NB4 (cell line): ENCODE measurements at regions not wholly inside any gene's neighbourhood (a gene's known extent, or its start where the extent isn't known, plus 50 kb on each side); places are given as distances from the start of the nearest gene placed in this dataset.

Source experiments
- DNase-seq: peaks from one replicate; pipeline ENCODE4 v3.0.0; 2010; ENCODE audit warnings: low read depth
- H3K4me3 ChIP-seq: one replicate; pipeline ENCODE4 v1.5.1; 2011; ENCODE audit warnings: mild to moderate bottlenecking, low read depth, low read length, moderate library complexity
- MYC ChIP-seq: IDR thresholded peaks from 2 replicates; pipeline ENCODE4 v1.6.1; 2011; ENCODE audit warnings: low read depth, low read length
- POLR2A ChIP-seq: IDR thresholded peaks from 2 replicates; pipeline ENCODE4 v1.6.1; 2011; ENCODE audit warnings: mild to moderate bottlenecking; ENCODE audit not compliant: insufficient read length; ENCODE audit errors: extremely low read depth
- TF ChIP-seq, protein P1 (sequence below): IDR thresholded peaks from one replicate; pipeline ENCODE4 v1.5.1; 2012; ENCODE audit warnings: low read depth, low read length
- TF ChIP-seq, protein P2 (sequence below): IDR thresholded peaks from 2 replicates; pipeline ENCODE4 v1.6.1; 2011; ENCODE audit warnings: low read depth, low read length

DNA sequence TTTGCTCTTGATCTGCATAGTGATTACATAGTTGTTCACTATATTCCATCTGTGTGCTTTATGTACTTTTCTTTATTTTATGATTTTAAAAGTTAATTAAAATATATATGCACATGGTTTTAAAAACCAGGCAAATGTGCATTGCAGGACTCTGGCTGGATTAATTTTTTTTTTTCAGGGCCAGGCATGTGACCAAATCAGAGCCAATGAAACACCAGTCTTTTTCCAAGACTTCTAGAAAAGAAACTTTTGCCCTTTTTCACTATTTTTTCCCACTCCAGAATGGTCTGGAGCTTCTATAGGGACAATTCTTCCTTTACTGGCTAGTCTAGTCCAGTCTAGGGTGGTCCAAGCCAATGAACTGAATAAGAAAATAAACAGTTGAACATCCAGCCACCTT, 198.1 kb upstream of the FBXO11 start:
- no peak overlapping the region for H3K4me3 ChIP-seq
- DNase-seq = no peak
- TF ChIP-seq, protein P1, sequence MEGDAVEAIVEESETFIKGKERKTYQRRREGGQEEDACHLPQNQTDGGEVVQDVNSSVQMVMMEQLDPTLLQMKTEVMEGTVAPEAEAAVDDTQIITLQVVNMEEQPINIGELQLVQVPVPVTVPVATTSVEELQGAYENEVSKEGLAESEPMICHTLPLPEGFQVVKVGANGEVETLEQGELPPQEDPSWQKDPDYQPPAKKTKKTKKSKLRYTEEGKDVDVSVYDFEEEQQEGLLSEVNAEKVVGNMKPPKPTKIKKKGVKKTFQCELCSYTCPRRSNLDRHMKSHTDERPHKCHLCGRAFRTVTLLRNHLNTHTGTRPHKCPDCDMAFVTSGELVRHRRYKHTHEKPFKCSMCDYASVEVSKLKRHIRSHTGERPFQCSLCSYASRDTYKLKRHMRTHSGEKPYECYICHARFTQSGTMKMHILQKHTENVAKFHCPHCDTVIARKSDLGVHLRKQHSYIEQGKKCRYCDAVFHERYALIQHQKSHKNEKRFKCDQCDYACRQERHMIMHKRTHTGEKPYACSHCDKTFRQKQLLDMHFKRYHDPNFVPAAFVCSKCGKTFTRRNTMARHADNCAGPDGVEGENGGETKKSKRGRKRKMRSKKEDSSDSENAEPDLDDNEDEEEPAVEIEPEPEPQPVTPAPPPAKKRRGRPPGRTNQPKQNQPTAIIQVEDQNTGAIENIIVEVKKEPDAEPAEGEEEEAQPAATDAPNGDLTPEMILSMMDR = no peak
- TF ChIP-seq MYC = no peak

DNA sequence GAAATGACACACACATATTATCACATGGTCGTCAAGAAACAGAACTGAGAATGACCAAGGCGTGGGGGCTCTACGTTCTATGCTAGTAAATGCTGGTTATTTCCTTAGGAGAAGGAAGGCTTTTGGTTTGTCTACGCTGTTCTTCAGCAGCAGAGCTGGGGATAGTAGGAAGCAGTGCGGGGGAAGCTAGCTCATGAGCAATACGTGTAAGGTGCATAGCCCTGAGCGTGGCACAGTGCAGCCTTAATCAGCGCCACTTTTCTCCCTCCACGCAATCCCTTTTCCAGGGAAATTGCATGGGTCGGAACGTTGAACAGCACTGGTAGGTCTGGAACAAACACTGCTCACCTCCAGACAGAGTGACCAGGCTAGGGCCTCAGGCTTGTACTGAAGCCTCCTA, 199.6 kb upstream of the FBXO11 start:
- TF ChIP-seq MYC (no peak), POLR2A (no peak)
- TF ChIP-seq, protein P1 = no peak
- TF ChIP-seq, protein P2, sequence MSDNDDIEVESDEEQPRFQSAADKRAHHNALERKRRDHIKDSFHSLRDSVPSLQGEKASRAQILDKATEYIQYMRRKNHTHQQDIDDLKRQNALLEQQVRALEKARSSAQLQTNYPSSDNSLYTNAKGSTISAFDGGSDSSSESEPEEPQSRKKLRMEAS = no peak
- no peak for DNase-seq
- H3K4me3 ChIP-seq = no peak overlapping the region

DNA sequence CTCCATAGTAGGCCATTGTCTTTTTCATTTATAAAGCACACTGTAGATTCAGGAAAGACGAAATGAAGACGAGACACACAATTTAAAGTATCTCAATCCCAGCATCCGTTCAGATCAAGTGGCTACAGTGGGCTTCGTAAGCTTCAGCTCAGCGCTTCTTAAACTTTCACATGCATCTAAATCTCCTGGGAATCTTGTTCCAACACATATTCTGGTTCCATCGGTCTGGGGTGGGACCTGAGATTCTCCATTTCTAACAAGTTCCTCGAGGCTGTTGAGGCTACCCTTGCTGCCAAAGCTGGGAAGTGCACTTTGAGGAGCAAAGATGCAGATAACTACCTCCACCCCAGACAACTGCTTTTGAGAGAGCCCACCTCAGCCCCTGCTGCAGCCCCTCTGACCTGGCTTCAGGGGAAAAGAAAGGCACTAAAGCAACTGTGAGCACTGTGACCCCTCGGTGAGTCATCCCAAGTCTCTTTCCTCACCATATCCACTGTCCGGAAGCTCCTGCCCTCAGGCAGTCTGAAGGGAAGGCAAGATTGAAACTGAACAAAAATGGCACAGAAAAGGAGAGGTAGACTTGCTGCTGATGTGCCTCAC, 201.1 kb upstream of the FBXO11 start:
- no peak overlapping the region for H3K4me3 ChIP-seq
- DNase-seq = peak; percentile 80
- TF ChIP-seq, protein P1 = no peak
- TF ChIP-seq POLR2A (no peak), MYC (no peak)
- TF ChIP-seq, protein P2 = no peak

DNA sequence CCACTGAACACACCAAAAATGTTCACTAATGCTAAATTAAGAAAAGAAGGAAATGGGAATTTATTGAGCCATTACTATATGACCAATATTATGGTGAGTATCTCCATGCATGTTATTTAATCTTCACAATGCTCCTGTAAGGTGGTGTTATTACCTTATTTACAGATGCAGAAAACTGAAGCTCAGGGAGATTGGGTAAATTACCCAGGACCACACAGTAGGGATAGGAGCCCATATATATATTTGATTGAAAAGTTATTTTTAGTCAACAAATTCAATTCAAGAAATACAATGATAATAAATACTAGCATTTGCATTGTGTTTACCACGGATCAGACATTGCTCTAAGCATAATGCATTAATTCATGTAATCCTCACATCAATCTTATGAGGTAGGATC, 202.2 kb upstream of the FBXO11 start:
- TF ChIP-seq, protein P2 = no peak
- TF ChIP-seq, protein P1 = no peak
- DNase-seq = no peak
- no peak overlapping the region for H3K4me3 ChIP-seq

DNA sequence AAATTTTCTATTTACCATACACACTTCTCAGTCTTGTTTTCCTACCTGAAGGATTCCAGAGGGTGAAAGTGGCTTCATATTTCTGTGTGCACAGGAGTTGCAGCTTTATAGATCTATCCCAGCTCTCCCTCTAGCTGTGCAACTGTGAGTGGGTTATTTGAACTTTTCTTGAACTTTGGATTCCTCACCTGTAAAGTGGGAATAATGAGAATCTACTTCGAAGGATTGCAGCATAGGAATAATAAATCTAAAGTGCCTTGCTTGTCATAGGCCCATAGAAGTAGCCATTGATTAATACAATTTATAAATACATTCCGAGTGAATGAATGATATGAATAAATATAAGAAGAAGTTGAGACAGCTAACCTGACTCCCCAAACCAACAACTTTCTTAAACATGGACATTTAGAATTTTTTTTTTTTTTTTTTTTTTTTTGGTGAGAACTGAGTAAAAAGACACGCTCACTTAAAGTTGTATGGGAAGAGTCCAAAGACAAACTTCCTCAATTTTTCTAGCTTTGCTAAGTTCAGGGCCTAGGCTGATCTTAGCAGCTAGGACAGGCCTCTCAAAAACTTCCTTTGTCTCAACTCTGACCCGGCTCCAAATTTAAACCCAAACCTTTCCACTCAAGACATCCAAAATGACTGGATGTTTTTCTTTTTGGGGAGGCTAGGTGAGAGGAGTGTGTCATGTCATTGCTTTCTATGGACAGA, 203.3 kb upstream of the FBXO11 start:
- DNase-seq = peak; percentile 51

More for the DNA sequence above, 203.3 kb upstream of the FBXO11 start:
- TF ChIP-seq POLR2A (no peak), MYC (no peak)
- TF ChIP-seq, protein P1 = no peak
- TF ChIP-seq, protein P2 = no peak
- no peak overlapping the region for H3K4me3 ChIP-seq
